KBM-7 (cell line): ENCODE measurements at regions not wholly inside any gene's neighbourhood (a gene's known extent, or its start where the extent isn't known, plus 50 kb on each side); places are given as distances from the start of the nearest gene placed in this dataset.

Experiments used
- DNase-seq: peaks from one replicate; pipeline ENCODE4 v3.0.0-alpha.2; 2015
- in situ Hi-C: fragments of 300-500 bp; cut with MboI; formaldehyde crosslinking; loops from 2 replicates; pipeline ENCODE4 v1.14.3; 2020; ENCODE audit warnings: low sequenced_read_pairs, low pct_unique_long_range_greater_than_20kb, mixed read lengths

GRCh38 chr2:498493-499178 is 178.6 kb downstream of the TMEM18 start:
- in situ Hi-C loops: no loop called here
- no peak for DNase-seq

GRCh38 chr2:497770-498492 is 179.3 kb downstream of the TMEM18 start:
- in situ Hi-C loops: no loop called here
- DNase-seq: no peak

- DNase-seq: no peak
- in situ Hi-C loops: no loop called here
Measured at GRCh38 chr2:496729-497128, 180.5 kb downstream of the TMEM18 start.

- DNase-seq: no peak
- in situ Hi-C loops: no loop called here
Measured at GRCh38 chr2:495745-496275, 181.4 kb downstream of the TMEM18 start.

GRCh38 chr2:494853-495252 is 182.4 kb downstream of the TMEM18 start:
- no peak for DNase-seq
- in situ Hi-C loops: no loop called here

- in situ Hi-C loops: no loop called here
- DNase-seq: no peak
Measured at GRCh38 chr2:493228-493627, 184.0 kb downstream of the TMEM18 start.

GRCh38 chr2:492178-492577 is 185.0 kb downstream of the TMEM18 start:
- in situ Hi-C loops: no loop called here
- DNase-seq: no peak

- DNase-seq: no peak
- in situ Hi-C loops: no loop called here
Measured at GRCh38 chr2:489838-490237, 187.4 kb downstream of the TMEM18 start.

- no peak for DNase-seq
- in situ Hi-C loops: no loop called here
Measured at GRCh38 chr2:489084-489483, 188.1 kb downstream of the TMEM18 start.

- no peak for DNase-seq
- in situ Hi-C loops: no loop called here
Measured at GRCh38 chr2:487186-488079, 189.8 kb downstream of the TMEM18 start.

- in situ Hi-C loops: no loop called here
- no peak for DNase-seq
Measured at GRCh38 chr2:486371-486770, 190.8 kb downstream of the TMEM18 start.

GRCh38 chr2:481388-481787 is 193.5 kb upstream of the ALKAL2 start:
- in situ Hi-C loops: no loop called here
- DNase-seq: no peak

GRCh38 chr2:479490-480176 is 191.7 kb upstream of the ALKAL2 start:
- in situ Hi-C loops: no loop called here
- DNase-seq: no peak

- in situ Hi-C loops: no loop called here
- DNase-seq: no peak
Measured at GRCh38 chr2:479031-479430, 191.1 kb upstream of the ALKAL2 start.

GRCh38 chr2:471560-471959 is 183.7 kb upstream of the ALKAL2 start:
- no peak for DNase-seq
- in situ Hi-C loops: no loop called here

GRCh38 chr2:469514-469913 is 181.6 kb upstream of the ALKAL2 start:
- in situ Hi-C loops: no loop called here
- no peak for DNase-seq

- in situ Hi-C loops: no loop called here
- DNase-seq: no peak
Measured at GRCh38 chr2:468648-469336, 180.9 kb upstream of the ALKAL2 start.

- in situ Hi-C loops: no loop called here
- no peak for DNase-seq
Measured at GRCh38 chr2:467892-468647, 180.2 kb upstream of the ALKAL2 start.
